NCI-H2227 (cell line): ENCODE measurements at regions not wholly inside any gene's neighbourhood (a gene's known extent, or its start where the extent isn't known, plus 50 kb on each side); places are given as distances from the start of the nearest gene placed in this dataset.
"Not testable (repeated sequence)": the region's sequence is repeated elsewhere in the genome, so short reads cannot be mapped to it uniquely, and the experiment has no call there.

Source experiments
- DNase-seq: peaks from one replicate; lab custom pipeline; 2025; ENCODE audit not compliant: unreplicated experiment; lab: John Stamatoyannopoulos, UW

- no peak for DNase-seq
Observed at GRCh38 chr13:50382951-50383350, 367.7 kb downstream of the KCNRG start.

GRCh38 chr13:50384724-50385123 is 369.5 kb downstream of the KCNRG start:
- DNase-seq, result no peak

GRCh38 chr13:50386541-50387050 is 371.4 kb downstream of the KCNRG start:
- no peak for DNase-seq

DNA sequence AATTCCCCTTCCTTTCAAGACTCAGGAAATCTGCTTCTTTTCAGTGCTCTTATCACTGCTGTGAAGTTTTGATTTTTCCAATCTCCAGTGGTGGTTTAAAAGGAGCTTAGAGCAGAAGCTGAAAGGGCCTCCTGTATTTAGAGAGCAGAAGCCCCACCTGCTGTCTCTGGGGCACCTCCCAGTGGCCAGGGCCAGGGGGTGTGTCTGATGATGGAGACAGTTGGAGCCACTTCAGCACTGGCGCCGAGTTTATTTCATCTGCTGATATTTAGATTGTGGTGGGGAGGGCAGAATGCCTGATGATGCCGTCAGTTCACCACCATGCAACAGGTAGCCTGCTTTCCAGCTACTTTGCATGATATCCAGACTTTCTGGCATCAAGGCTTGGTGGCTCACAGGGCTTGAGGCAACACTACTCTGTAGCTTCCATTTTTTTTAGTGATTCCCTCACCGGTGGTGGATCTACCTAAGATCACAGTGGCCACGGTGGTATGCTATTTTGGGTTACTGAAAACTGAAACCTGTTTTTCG is 371.9 kb downstream of the KCNRG start:
- DNase-seq, result peak; percentile 72

DNA sequence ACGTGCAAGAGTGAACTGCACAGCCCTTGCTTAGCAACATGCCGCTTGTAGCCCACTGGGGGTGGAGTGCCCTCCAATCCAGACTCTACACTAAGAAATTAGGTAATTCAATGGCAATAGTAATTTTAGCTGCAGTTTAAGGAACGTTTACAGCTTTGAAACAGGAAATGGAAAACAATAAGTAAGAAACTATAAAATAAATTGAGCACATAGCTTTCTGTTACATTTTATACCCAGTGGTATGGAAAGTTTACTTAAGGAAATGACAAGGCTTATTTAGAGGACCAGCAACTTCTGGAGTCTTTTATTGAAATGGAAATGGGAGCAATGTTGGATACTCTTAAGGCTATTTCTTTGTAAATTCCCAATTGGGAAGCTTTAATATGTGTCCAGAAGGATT is 373.2 kb downstream of the KCNRG start:
- DNase-seq, result no peak

DNA sequence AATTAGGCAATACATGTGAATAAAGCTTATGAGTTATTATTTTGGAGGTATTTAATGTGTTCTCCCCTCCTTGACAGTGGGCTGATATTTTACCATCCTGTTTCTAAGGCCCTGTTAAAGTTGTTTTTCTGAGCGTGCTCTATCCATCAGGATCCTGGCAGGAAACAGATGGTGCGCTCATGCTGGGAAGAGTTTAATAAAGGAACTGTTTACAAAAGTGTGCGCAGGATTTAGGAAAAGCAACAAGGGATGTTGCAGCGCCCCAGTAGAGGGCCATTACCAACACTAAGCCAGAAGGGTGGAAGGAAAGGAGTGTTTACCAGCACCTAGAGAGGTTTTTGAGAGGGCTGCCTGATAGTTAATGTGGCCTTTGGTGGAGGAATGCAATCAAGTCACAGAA is 374.5 kb downstream of the KCNRG start:
- peak; percentile 5 for DNase-seq

GRCh38 chr13:50390503-50391248 is 375.4 kb downstream of the KCNRG start:
- no peak for DNase-seq

DNA sequence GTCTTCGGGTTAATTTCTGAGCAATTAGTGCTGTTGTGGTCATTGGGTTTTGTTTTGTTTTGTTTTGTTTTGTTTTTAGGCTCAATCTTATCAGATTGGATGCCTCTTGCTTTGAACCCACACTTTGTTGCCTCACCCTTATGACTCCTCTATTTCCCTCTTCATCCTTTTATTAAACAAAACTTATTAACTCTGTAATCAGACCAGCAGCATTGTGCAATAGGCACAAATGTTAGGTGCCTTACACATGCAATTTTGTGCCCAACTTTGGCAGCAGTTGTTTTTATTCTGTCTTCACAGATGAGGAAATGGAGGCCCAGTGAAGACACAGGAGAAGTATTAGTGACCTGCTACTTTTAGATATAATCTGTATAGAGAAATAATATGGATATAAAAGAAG is 377.7 kb downstream of the KCNRG start:
- DNase-seq, result no peak

- DNase-seq, result peak; percentile 71
Observed at GRCh38 chr13:50393628-50394027, 378.4 kb downstream of the KCNRG start.

DNA sequence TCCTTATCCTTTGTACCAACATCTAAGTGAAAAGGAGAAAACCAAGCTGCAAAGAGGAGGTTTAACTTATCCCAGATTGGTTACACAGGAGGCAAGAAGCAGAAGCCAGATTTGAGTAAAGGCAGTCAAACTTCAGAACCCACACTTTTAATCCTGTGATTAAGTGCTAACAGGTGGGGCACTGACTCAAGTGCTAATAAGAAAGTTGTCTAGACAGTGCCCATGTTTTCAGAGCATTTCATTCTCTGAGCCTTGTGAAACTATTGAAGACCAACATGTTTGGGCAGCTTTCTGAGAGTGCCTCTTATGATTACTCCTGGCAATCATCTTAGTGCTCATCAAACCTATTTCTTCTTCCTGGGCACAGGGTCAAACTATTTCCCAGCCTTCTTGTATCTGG is 380.8 kb downstream of the KCNRG start:
- DNase-seq, result no peak

DNA sequence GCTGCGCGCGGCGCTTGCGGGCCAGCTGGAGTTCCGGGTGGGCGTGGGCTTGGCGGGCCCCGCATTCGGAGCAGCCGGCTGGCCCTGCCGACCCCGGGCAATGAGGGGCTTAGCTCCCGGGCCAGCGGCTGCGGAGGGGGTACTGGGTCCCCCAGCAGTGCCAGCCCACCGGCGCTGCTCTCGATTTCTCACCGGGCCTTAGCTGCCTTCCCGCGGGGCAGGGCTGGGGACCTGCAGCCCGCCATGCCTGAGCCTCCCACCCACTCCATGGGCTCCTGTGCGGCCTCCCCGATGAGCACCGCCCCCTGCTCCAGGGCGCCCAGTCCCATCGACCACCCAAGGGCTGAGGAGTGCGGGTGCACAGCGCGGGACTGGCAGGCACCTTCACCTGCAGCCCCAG is 381.4 kb downstream of the KCNRG start:
- not testable (repeated sequence) for DNase-seq

GRCh38 chr13:50400035-50400726 is 384.9 kb downstream of the KCNRG start:
- no peak for DNase-seq

DNA sequence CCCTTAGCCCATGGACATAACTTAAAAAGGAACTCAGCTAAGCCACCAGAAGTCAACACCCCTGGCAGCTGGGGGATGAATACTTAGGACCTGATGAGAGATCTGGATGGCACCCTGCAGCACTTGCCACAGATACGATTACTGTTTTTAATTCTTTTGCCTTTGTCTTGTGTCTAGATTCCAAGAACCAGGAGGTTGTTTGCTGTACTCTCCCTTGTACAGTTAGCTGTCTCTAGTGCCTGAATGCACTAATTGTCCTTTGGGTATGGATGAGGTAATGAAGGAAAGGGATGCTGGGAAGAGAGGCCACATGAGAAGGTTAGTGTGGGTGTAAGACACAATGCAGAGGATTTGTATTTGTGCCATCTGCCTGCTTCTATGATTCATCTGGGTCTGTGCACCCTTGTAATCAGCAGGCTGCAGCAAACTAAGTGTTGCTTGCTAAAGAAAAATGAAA is 385.8 kb downstream of the KCNRG start:
- DNase-seq, result no peak

GRCh38 chr13:50401721-50402465 is 386.6 kb downstream of the KCNRG start:
- DNase-seq, result no peak

DNA sequence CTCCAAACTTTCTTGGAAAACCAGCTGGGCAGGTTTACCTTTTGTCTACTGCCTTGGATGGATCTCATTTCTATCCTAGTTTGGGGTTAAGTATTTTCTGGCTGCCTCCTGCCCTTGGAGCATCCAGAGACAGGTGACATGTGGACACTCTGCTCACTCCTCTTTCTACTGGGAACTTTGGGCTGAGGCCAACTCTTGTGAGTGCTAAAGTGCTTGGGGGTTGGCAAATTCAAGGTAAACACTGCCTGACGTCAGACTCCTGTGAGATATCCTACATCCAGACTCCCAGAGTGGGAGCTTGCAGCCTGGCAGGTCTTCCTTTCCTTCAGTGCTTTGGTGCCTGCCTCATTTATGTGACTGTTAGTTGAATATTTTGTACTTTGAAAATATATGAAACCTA is 388.1 kb downstream of the KCNRG start:
- DNase-seq, result no peak

- no peak for DNase-seq
Observed at GRCh38 chr13:50404116-50404515, 388.9 kb downstream of the KCNRG start.

GRCh38 chr13:50404769-50405168 is 389.5 kb downstream of the KCNRG start:
- no peak for DNase-seq

DNA sequence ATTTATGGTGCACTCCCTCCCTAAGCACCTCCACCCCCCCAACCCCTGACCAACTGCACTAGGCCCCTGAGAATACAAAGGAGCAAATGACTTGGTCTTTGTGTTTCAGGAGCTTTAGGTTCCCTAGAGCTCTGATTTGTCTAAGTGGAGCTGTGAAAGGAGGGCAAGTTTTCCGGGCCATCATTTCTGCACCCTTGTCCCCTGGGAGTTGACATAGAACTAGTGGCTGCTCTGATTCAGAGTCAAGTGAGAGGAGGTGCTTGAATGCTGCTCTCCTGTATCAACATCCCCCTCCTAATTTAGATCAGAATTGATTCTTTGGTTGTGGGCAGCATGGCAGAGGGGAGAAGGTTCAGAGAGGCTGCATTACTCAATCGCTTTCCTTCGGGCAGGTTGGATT is 391.6 kb downstream of the KCNRG start:
- DNase-seq, result no peak

- no peak for DNase-seq
Observed at GRCh38 chr13:50408068-50408467, 392.8 kb downstream of the KCNRG start.

GRCh38 chr13:50409220-50409619 is 394.0 kb downstream of the KCNRG start:
- no peak for DNase-seq
